A549 (cell line): ENCODE measurements at regions not wholly inside any gene's neighbourhood (a gene's known extent, or its start where the extent isn't known, plus 50 kb on each side); places are given as distances from the start of the nearest gene placed in this dataset.
"Not testable (repeated sequence)": the region's sequence is repeated elsewhere in the genome, so short reads cannot be mapped to it uniquely, and the experiment has no call there.

Source experiments
- ATAC-seq, 2 experiments: fragments of 200-7000 bp in 1 of 2; fragments of >200 bp in 1 of 2; cut with Nextera tagmentation in 1 of 2; cut with Tn5 transposase in 1 of 2; 3 replicates each; pipeline versions ENCODE4 v1.8.0 to v1.9.1; 2018 to 2020; ENCODE audit warnings: mild to moderate bottlenecking in 1 of 2, moderate library complexity in 1 of 2
- CTCF ChIA-PET: fragments of 300-600 bp; sonication (Branson Sonifier 250); formaldehyde crosslinking; extraction: SDS; loops from one replicate; lab custom pipeline; 2021; ENCODE audit warnings: antibody characterized with exemption, inconsistent platforms; lab: Yijun Ruan, JAX
- POLR2A ChIA-PET: fragments of 350-600 bp; formaldehyde crosslinking; extraction: SDS; loops from one replicate; lab custom pipeline; 2021; ENCODE audit warnings: antibody characterized with exemption, inconsistent platforms; lab: Yijun Ruan, JAX
- DNase-seq, 2 experiments: peaks; one replicate each; pipeline versions ENCODE4 v3.0.0 to v3.0.0-alpha.2; 2011 to 2016; ENCODE audit warnings: low read depth in 1 of 2, low spot score in 1 of 2
- FAIRE-seq: peaks from 2 replicates; lab custom pipeline; 2011; peaks lifted over from hg19 to GRCh38; lab: Jason Lieb, UNC
- H3K27ac ChIP-seq, 2 experiments: fragments of >200 bp; sonication (Bioruptor Twin); formaldehyde crosslinking; 3 replicates each; pipeline ENCODE4 v1.5.1; 2016 to 2017
- H3K4me1 ChIP-seq: fragments of >200 bp; sonication (Bioruptor Twin); formaldehyde crosslinking; 3 replicates; pipeline ENCODE4 v1.6.1; 2016
- H3K4me2 ChIP-seq: fragments of >200 bp; sonication (Bioruptor Twin); formaldehyde crosslinking; 3 replicates; pipeline ENCODE4 v1.6.1; 2016
- H3K4me3 ChIP-seq: fragments of >200 bp; sonication (Bioruptor Twin); formaldehyde crosslinking; 3 replicates; pipeline ENCODE4 v1.5.1; 2016
- H3K9me3 ChIP-seq: fragments of >200 bp; sonication (Bioruptor Twin); formaldehyde crosslinking; 3 replicates; pipeline ENCODE4 v1.6.1; 2016
- FOSL2 ChIP-seq, 2 experiments: fragments of 450-650 bp in 1 of 2; fragments of >200 bp in 1 of 2; sonication (Bioruptor Twin) in 1 of 2; formaldehyde crosslinking; IDR thresholded peaks; 2 replicates each; pipeline versions ENCODE4 v1.5.0 to v1.6.1; 2016 to 2020; ENCODE audit warnings: mild to moderate bottlenecking in 1 of 2, moderate library complexity in 1 of 2
- FOXS1 ChIP-seq: fragments of 250-450 bp; sonication (Bioruptor Pico); IDR thresholded peaks from 2 replicates; pipeline ENCODE4 v1.5.0; 2020; ENCODE audit warnings: mild to moderate bottlenecking, moderate library complexity
- MAZ ChIP-seq: fragments of 150-350 bp; IDR thresholded peaks from 2 replicates; pipeline ENCODE4 v1.6.1; 2014; ENCODE audit warnings: antibody characterized with exemption, low read depth, low read length, borderline replicate concordance
- RCOR1 ChIP-seq: fragments of 150-350 bp; IDR thresholded peaks from 2 replicates; pipeline ENCODE4 v1.6.1; 2014; ENCODE audit warnings: antibody characterized with exemption, low read length, low read depth
- RFX5 ChIP-seq: fragments of 450-650 bp; IDR thresholded peaks from 2 replicates; pipeline ENCODE4 v1.7.1; 2014; ENCODE audit warnings: antibody characterized with exemption, mild to moderate bottlenecking, moderate library complexity
- SMC3 ChIP-seq: fragments of >200 bp; sonication (Bioruptor Twin); formaldehyde crosslinking; IDR thresholded peaks from 3 replicates; pipeline ENCODE4 v1.6.1; 2018; ENCODE audit warnings: inconsistent platforms
- ZC3H11A ChIP-seq: fragments of 450-650 bp; IDR thresholded peaks from 2 replicates; pipeline ENCODE4 v1.6.1; 2014; ENCODE audit warnings: antibody characterized with exemption, mild to moderate bottlenecking
- ZFP36 ChIP-seq: fragments of 450-650 bp; IDR thresholded peaks from 2 replicates; pipeline ENCODE4 v1.6.1; 2014; ENCODE audit warnings: borderline replicate concordance; ENCODE audit not compliant: partially characterized antibody
- ZNF302 ChIP-seq: fragments of 250-450 bp; sonication (Bioruptor Pico); IDR thresholded peaks from 2 replicates; pipeline ENCODE4 v1.9.0; 2021; ENCODE audit warnings: inconsistent platforms, mild to moderate bottlenecking, moderate library complexity
- WGBS: methylation state at CpG from one replicate; pipeline ENCODE4 v1.1.6; 2017; ENCODE audit errors: missing lambda C conversion rate; 5-methylcytosine and 5-hydroxymethylcytosine counted together
- TF ChIP-seq, protein P1 (sequence below): fragments of >200 bp; sonication (Bioruptor Twin); formaldehyde crosslinking; IDR thresholded peaks from 3 replicates; pipeline ENCODE4 v1.5.1; 2016

GRCh38 chrX:555725-556666 is 74.6 kb upstream of the SHOX start:
- CTCF ChIA-PET, result no interaction called here
- no peaks in the 10 kb centered on the region for H3K9me3 ChIP-seq

DNA sequence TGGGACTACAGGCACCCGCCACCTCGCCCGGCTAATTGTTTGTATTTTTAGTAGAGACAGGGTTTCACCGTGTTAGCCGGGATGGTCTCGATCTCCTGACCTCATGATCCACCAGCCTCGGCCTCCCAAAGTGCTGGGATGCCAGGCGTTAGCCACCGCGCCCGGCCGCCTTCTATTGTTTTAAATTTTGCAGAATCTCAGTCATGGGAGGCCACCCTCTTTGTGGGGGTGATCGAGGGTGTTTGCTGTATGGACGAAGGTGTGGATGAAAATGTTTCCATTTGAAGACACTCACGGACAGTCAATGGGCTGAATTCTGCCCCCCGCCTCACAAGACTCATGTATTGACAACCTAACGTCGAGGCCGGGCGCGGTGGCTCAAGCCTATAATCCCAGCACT is 73.0 kb upstream of the SHOX start:
- POLR2A ChIA-PET, CTCF ChIA-PET, H3K27ac ChIP-seq, H3K4me2 ChIP-seq, FAIRE-seq, ATAC-seq, H3K4me3 ChIP-seq, H3K9me3 ChIP-seq, DNase-seq, H3K4me1 ChIP-seq: not testable (repeated sequence)
- WGBS, result 63% methylated on average over 18 of the region's 21 CpGs

More at GRCh38 chrX:555725-556666, 74.6 kb upstream of the SHOX start:
- no peak overlapping the region for H3K4me3 ChIP-seq
- TF ChIP-seq ZFP36 (no peak), RFX5 (no peak)
- TF ChIP-seq, protein P1, sequence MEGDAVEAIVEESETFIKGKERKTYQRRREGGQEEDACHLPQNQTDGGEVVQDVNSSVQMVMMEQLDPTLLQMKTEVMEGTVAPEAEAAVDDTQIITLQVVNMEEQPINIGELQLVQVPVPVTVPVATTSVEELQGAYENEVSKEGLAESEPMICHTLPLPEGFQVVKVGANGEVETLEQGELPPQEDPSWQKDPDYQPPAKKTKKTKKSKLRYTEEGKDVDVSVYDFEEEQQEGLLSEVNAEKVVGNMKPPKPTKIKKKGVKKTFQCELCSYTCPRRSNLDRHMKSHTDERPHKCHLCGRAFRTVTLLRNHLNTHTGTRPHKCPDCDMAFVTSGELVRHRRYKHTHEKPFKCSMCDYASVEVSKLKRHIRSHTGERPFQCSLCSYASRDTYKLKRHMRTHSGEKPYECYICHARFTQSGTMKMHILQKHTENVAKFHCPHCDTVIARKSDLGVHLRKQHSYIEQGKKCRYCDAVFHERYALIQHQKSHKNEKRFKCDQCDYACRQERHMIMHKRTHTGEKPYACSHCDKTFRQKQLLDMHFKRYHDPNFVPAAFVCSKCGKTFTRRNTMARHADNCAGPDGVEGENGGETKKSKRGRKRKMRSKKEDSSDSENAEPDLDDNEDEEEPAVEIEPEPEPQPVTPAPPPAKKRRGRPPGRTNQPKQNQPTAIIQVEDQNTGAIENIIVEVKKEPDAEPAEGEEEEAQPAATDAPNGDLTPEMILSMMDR, result no peak
- TF ChIP-seq, all 56 proteins: peak for 0
- POLR2A ChIA-PET, result no interaction called here
- 48% methylated on average over 37 of the region's 37 CpGs for WGBS
- FAIRE-seq (no peak), DNase-seq (no peak), ATAC-seq (peak in 1 of 2 experiments; percentile 30; a peak in 1 of 6 replicates)
- Histone ChIP-seq H3K4me1 (no peaks in the 10 kb centered on the region), H3K4me2 (no peak overlapping the region), H3K27ac (no peak overlapping the region)

GRCh38 chrX:559282-559681 is 71.3 kb upstream of the SHOX start:
- H3K9me3 ChIP-seq, POLR2A ChIA-PET, H3K4me2 ChIP-seq, H3K4me1 ChIP-seq, H3K27ac ChIP-seq, FAIRE-seq, H3K4me3 ChIP-seq, DNase-seq, ATAC-seq, CTCF ChIA-PET: not testable (repeated sequence)
- 58% methylated on average over 10 of the region's 10 CpGs for WGBS

DNA sequence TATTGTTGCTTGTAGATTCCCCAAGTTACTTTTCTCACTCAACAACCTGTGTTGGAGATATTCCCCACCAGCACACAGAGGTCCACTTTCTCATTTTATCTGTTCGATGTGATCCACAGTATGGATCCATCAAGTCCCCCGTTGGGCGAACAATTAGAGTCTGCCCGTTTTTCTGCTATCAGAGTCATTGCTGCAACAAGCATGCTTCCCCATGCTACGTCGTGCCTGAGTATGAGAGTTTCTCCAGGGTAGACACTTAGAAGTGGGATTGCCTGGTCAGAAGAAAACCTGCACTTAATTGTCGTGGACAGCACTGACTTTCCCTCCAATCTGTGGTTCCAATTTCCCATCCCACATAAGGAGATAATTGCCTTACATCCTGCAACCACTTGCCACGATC is 62.7 kb upstream of the SHOX start:
- Histone ChIP-seq H3K9me3 (no peaks in the 10 kb centered on the region), H3K27ac (no peak overlapping the region), H3K4me2 (no peak overlapping the region), H3K4me1 (no peaks in the 10 kb centered on the region), H3K4me3 (no peak overlapping the region)
- DNase-seq (no peak), ATAC-seq (no peak), FAIRE-seq (no peak)
- POLR2A ChIA-PET, result no interaction called here
- WGBS, result 13% methylated on average over 8 of the region's 8 CpGs
- TF ChIP-seq SMC3 (no peak), ZNF302 (no peak), FOSL2 (IDR thresholded peaks at IDR 0.05) (no peak), FOSL2 (CRISPR knock-in tag; IDR thresholded peaks at IDR 0.05) (no peak), FOXS1 (CRISPR knock-in tag) (no peak), MAZ (no peak), RCOR1 (no peak), ZC3H11A (no peak)
- TF ChIP-seq, protein P1, result no peak
- CTCF ChIA-PET, result no interaction called here
